NCI-H526 treated with DMSO at 0.1 percent for 48 hours (cell line): ENCODE measurements at regions not wholly inside any gene's neighbourhood (a gene's known extent, or its start where the extent isn't known, plus 50 kb on each side); places are given as distances from the start of the nearest gene placed in this dataset.
"Not testable (repeated sequence)": the region's sequence is repeated elsewhere in the genome, so short reads cannot be mapped to it uniquely, and the experiment has no call there.

Experiments used
- DNase-seq: peaks from one replicate; lab custom pipeline; 2025; lab: John Stamatoyannopoulos, UW

DNA sequence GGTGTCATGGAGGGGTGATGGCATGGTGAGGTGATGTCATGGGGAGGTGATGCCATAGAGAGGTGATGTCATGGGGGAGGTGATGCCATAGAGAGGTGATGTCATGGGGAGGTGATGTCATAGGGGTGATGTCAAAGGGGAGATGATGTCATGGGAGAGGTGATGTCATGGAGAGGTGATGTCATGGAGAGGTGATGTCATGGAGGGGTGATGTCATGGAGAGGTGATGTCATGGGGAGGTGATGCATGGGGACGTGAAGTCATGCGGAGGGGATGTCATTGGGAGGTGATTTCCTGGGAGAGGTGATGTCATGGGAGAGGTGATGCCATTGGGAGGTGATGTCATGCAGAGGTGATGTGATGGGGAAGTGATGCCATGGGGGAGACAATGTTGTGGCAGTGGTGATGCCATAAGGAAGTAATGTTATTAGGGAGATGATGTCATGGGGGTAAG is 92.1 kb upstream of the C1orf174 start:
- no peak for DNase-seq

DNA sequence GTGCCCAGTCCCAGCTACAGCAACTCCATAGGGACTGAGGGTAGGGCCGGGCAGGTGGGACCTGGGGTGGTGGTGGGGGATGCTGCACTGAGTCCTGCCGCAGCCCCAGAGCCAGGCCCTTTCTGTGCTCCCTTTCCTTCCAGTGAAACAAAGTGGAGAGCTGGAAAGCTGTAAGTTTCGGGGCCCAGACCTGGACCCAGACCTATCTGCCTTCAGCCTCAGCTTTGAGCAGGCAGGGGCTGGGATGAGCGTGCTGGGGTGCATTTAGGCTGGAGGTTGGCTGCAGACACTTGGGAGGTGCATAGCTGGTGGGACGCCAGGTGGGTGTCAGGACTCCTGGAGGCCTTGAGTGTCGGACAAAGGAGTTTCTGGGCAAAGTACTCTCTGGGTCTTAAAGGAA is 92.7 kb upstream of the C1orf174 start:
- DNase-seq = no peak

DNA sequence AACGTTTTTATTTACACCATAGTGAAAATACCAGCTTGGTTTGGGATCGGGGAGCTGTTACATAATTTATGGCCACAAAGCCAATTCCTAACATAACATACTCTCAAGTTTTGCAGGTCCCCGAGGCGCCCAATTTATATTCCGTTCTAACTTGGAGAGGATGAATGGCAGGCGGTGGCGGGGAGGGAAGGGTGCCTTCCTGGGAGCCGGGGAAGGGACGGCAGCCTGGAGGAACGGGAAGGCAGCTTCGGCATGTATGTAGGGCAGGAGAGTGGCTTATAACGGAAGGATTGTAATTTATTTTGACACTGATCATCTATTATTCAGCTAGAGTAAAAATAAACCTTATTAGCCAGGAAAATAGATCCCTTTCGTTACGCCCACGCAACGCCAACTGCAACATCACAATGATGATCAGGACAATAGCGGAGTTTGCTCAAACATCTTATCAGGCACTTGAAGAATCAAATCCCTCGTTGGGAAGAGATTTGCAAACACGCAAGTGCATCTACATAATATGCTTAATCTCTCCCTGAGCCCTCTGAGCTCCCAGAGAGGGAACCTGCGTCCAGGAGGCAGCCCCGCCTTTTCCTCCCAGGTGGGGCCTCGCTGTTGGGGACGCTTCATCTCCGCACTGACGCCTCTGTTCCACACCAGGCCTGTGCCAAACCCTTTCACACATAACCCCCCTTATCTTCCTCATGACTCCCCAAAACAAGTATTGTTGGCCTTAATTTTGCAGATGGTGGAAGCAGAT is 93.7 kb upstream of the C1orf174 start:
- DNase-seq = no peak

DNA sequence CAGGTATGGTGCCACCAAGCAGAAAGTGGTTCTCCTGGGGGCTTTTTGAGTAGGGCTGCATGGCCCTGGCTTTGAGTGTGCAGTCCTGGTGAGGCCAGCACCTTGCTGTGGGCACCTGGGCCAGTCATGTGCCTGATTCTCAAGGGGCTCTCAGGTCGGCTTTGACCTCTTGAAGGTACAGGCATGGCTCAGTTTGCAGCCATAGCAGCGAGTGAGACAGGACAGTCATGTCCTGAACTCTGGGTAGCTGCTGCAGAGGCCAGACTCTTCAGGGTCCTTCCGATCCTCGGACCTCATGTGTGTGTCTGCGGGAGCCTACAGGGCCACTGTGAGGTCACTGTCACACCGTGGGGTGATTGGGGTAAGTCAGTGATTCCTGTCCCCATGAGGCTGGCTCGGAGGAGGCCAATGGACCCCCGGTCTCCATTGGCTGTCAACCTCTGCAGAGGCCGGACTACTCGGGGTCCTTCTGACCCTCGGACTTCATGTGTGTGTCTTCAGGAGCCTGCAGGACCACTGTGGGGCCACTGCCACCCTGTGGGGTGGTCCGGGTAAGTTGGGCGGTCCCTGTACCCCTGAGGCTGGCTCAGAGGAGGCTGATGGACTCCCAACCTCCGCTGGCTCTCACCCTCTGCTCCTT is 95.2 kb upstream of the C1orf174 start:
- DNase-seq = no peak

DNA sequence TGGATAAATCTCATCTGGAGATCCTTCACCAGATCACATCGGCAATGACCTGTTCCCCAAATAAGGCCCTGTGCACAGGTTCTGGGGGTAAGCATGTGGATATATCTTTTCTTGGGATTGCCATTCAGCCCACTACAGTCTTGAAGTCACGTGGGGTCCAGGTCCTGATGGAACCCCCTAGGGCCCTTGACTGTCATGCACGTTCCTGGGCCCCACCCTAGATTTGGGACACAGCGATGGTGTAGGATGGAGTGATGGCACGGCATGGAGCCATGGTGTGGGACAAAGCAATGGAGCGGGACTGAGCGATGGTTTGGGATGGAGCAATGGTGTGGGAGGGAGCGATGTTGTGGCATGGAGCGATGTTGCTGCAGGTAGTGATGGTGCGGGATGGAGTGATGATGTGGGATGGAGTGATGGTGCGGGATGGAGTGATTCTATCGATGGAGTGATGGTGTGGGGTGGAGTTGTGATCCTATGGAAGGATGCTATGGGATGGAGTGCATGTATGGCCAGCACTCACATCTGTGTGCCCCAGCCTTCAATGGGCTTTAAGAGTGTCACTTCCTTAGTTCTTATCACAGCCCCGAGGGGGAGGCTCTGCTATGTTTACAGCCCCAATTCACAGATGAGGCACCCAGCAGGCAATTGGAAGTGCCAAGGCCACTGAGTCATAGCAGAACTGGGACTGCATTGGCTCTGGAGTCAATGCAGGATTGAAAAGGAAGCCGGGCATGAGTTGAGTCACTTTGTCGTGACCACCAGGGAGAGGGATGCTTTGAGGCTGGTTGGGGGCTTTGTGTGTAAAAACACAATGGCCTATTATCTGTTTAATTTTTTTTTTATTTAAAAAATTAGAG is 97.0 kb upstream of the C1orf174 start:
- DNase-seq = no peak

DNA sequence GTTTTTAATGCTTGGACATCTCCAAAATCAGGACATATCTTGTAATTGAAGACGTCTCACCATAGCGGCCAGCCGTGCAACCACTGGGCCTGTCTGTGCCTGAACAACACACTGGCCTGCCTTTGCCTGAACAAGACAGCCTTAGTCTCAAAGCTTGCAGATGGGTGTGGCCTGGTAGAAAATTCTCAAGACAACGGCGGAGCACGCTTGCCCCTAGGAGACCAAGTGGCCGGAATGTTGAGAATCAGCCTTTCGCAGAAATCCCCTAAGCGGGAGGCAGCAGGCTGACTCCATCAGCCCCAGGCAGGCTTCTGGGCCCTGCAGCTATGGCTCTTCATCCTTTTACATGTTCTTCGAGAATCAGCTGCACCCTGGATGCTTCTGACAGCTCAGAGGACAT is 98.0 kb upstream of the C1orf174 start:
- DNase-seq = no peak

DNA sequence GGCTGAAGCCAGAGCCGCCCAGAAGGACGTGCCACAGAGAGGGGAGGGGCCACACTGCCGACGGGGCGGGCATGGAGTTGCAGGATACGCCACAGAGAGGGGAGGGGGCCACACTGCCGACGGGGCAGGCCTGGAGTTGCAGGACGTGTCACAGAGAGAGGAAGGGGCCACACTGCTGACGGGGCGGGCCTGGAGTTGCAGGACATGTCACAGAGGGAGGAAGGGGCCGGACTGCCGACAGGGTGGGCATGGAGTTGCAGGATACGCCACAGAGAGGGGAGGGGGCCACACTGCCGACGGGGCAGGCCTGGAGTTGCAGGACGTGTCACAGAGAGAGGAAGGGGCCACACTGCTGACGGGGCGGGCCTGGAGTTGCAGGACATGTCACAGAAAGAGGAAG is 99.4 kb upstream of the C1orf174 start:
- DNase-seq = not testable (repeated sequence)

DNA sequence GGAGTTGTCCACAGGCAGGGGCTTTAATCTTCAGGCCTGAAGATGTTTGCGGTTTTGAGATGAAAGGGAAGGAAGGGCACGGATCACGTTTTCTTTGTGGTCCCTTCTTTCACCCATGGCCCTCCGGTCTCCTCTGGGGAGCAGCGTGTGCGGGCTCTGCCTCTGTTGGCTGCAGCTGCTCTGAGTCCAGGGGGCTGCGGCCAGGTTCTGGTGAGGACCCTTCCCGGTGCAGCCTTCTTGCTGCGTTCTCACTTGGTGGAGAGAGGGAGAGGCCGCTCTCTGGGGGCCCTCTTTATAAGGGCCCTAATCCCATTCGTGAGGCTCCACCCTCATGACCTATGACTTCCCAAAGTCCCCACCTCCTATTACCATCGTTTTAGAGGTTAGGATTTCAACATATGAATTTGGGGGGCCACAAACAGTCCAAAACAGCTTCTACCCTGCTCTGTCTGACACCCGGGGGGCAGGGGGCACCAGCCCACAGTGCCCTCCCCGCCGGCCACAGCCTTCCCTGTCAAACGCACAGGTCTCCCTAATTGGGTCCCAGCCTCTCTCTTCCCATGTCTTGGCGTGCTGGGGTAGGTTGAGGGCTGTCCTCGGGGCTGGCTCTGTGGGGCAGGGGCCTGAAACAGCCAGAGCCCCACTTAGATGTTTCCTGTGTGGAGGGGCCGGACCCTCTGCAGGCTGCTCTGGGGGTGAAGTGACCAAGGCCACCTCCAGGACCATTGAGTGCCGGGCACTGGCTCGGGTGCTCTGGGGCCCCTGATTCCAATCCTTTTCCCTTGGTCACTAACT is 100.1 kb upstream of the C1orf174 start:
- DNase-seq = no peak

DNA sequence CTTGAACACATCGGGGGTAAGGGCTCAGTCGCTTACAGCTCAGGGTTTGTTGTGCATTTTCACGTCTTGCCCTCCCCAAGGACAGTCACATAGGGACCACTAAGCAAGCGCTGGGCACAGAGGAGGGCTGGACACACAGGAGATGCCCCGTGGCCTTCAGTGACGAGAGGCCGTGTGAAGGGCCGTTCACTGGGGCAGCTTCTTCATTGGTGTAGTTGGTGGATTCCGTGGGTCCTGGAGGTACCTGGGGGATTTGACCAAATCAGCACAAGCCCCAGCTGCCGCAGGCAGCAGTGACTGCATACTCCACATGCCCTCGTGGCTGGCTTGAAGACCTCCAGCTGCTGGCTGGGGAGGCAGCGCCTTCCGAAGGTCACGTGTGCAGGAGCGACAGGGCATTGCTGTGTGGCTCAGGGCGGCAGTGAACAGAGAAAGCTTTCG is 100.8 kb upstream of the C1orf174 start:
- no peak for DNase-seq

DNA sequence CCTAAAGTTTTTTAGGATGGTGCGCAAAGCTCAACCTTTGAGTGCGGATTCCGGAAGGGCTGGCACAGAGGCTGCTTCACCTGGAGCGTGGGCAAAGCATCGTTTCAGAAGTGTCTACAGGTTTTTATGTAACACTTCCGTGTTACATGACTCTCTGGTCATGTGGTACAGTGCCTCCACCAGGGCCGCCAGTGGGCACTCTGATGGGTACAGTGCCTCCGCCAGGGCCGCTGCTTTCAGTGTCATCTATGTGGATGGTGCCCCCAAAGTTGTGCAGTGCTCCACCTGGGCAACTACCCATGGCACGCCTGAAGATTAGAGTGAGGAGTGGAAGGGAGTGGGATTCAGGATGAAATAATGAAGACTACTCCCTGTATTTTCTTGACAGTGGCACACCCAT is 101.4 kb upstream of the C1orf174 start:
- DNase-seq = no peak

DNA sequence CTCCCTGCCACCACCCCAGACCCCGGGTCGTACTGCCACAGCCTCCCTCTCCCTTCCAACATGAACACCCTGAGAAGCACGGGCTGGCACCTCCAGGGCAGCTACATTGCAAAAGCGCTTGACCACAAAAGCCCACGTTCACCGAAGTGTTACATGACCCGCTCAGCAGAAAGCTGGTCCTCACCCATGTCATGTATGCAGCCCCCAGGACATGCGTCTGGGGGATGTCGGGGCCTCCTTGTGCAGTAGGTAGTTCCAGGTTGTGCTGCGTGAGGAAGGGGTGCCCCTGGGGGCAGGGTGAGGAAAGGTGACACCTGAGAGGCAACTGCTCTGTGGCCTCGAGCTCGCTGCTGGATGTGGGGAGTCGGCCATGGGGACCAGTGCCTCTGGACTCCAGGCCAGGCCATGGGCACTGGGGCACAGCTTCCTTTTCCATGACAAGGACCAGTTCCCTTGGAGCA is 102.0 kb upstream of the C1orf174 start:
- no peak for DNase-seq

DNA sequence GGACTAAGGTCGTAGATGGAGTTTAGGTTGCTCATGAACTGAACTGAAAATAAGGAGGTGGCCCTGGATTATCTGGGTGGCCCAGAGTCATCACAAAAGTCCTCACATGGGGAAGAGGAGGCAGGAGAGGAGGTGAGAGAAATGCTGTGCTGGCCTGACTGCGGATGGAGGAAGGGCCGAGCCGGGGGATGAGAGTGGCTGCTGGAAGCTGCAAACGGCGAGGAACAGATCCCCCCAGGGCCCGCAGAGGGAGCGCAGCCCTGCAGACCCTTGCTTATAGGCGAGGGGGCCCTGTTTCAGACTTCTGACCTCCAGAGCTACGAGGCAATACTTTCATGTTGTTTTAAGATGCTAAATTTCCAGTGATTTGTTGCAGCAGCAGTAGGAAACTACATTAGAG is 102.7 kb upstream of the C1orf174 start:
- no peak for DNase-seq

DNA sequence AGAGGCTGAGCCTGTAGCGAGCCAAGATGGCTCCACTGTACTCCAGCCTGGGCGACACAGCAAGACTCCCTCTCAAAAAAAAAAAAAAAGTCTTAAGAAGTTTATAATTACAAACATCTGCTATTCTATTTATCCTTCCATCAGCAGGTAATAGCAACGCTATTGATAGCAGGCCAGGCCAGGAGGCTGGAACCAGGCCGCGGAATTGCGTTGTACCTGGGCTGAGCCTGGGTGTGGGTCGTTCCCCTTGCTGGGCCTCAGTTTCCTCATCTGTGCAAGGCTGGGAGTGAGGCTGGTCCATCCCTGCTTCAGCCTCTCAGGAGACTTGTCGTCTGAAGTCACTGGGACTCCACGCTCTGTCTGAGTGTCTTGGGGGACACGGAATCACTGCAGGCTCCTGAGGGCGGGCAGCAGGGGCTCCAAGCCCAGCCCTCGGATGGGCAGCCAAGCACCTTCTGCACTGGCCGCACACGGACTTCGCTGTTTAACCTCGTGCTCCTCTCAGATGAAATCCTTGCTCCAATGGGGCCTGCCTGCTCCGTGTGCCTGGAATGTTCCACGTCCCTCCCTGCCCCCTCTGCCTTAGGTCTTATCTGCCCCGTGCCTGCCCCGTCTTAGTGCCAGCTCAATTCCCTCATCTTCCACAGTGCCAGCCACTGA is 103.9 kb upstream of the C1orf174 start:
- DNase-seq = no peak

DNA sequence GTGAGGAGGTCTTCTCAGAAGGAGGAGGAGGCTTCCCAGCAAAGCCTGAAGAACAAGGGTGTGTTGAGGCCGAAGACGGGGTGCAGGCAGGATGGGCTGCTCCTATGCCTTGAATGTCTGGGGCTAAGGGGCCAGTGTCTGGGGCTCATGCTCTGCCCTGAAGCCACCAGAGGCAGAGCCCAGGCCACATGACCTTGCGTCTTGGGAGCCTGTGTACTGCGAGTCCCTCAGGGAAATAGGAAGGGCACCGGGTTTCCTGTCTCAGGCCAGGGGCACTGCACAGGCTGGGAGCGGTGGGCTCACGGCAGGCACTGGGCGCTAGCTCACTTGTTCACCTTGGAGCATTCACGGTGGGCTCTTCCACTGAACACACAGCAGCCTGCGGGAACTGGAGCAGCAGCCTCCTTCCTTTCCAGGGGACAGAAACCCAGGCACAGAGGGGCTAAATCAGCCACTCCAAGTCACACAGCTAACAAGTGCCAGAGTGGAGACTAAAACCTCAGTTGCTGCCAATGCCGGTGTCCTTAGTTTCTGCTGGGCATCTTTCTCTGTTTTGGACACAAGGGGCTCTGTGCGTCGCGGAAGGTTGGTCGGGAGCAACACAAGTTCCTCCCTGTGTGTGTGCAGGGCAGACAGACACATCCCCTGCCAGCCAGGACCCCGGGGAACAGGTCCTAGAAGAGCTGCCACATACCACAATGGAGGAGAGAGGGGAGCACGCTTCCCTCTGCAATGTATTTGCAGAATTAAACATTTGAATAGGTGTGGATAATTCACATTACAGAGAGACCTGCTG is 104.8 kb upstream of the C1orf174 start:
- DNase-seq = no peak

DNA sequence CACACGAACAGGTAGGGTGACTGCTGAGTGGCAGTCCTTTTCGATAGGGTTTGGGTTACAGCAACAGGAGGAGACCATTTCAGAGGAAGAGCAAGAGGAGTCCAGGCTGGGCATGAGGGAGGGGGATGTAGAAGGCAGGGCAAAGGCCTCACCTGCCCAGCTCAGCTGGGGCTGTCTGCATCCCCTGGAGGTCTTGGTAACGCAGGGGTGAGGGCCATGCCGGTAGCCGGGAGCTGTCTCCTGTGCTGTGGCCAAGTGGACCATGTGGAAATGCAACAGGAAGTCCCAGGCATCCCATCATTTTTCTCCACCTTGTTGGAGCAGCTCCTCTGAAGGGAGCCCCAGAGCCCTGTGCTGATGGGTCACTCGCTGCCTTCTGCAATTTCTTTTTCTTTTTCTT is 105.4 kb upstream of the C1orf174 start:
- DNase-seq = no peak

DNA sequence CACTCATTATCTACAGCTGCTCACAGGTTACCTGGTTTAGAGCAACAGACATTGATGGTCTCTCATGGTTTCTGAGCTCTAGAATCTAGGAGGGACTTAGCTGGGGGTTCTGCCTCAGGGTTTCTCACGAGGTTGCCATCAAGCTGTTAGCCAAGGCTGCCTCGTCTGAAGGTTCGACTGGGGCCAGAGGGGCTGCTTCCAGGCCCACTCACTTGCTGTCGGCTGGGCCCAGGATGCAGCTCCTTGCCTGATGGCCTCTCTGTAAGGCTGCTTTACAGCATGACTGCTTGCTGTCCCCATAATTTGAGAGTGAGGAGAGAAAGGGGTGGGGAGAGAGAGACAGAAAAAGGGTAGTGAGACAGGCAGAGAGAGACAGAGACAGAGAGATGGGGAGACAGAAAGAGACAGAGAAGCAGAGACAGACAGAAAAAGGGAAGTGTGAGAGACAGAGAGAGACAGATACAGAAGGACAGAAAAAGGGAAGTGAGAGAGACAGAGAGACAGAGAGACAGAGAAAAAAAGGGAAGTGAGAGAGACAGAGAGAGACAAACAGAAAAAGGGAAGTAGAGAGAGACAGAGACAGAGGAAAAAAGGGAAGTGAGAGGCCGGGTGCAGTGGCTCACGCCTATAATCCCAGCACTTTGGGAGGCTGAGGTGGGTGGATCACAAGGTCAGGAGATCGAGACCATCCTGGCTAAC is 106.8 kb upstream of the C1orf174 start:
- DNase-seq = no peak

DNA sequence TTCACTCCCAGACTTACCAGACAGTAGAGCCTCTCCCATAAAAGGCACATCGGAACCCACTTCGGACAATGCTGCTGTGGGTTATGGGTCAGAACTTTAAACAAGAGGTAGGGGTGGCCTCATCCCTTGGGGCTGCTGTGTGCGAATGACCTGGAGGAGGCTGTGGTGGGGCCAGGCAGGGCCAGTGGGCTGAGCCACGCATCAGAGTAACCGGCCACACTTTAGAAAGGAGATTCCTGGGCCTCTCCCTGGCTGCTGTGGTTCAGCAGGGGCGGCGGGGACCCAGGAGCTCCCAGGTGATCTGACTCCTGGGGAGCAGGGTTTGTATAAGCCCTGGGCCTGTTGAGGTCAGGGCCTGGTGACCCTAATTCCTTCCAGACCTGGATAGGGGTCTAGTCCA is 110.2 kb upstream of the C1orf174 start:
- no peak for DNase-seq

DNA sequence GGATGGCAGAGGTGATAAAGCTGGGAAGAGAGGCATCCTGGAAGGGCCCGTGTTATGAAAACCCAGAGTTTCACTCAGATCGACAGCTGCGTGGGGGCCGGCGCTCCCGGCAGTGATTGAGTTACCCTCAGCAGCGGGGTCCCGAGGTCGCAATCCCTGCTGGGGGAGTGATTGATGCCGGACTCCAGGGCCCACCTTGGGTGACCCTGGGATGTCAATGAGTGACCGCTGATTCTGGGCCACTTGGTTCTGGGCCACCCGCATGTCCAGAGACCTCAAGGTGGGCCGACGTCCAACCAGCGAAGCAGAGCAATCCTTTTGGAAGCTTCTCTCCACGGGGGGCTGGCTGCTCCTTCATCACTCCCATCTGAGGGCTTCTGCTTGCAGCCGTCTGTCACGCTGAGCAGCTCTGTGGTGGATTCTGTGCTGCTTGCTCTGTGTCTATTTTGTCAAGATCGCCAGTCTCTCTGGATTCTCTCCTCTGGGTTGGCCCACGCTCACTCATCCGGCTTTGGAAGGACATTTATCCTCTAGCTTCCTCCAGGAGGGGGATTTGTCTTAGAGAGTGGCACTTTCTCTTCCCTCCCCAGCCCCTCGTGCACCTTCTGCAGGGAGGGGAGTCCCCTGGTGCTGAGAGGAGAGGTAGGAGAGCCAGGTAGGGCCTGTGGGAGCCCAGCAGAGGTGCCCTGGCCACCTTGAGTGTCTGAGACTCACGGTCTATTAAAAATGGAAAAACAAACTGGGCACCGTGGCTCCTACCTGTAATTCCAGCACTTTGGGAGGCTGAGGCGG is 110.9 kb upstream of the C1orf174 start:
- no peak for DNase-seq
